Endothelial cell (in vitro differentiated cells): ENCODE measurements at regions not wholly inside any gene's neighbourhood (a gene's known extent, or its start where the extent isn't known, plus 50 kb on each side); places are given as distances from the start of the nearest gene placed in this dataset.

Source experiments
- DNase-seq: peaks from one replicate; pipeline ENCODE4 v3.0.0; 2021; ENCODE audit warnings: low spot score
- H3K27ac Mint-ChIP-seq: one replicate; pipeline ENCODE4 v1.8.0; 2021; ENCODE audit warnings: mixed read lengths, inconsistent platforms; ENCODE audit not compliant: unreplicated experiment
- H3K27me3 Mint-ChIP-seq: one replicate; pipeline ENCODE4 v1.8.0; 2021; ENCODE audit warnings: mild to moderate bottlenecking, moderate library complexity, mixed read lengths, inconsistent platforms; ENCODE audit not compliant: unreplicated experiment
- H3K36me3 Mint-ChIP-seq: one replicate; pipeline ENCODE4 v1.8.0; 2021; ENCODE audit warnings: mild to moderate bottlenecking, low read depth, mixed read lengths, inconsistent platforms; ENCODE audit not compliant: unreplicated experiment
- H3K4me1 Mint-ChIP-seq: one replicate; pipeline ENCODE4 v1.8.0; 2021; ENCODE audit warnings: mild to moderate bottlenecking, mixed read lengths, inconsistent platforms; ENCODE audit not compliant: unreplicated experiment
- H3K4me3 Mint-ChIP-seq: one replicate; pipeline ENCODE4 v1.8.0; 2021; ENCODE audit warnings: mild to moderate bottlenecking, mixed read lengths, inconsistent platforms; ENCODE audit not compliant: unreplicated experiment
- H3K9me3 Mint-ChIP-seq: one replicate; pipeline ENCODE4 v1.8.0; 2021; ENCODE audit warnings: mixed read lengths, inconsistent platforms; ENCODE audit not compliant: unreplicated experiment
- CTCF ChIP-seq: fragments of 200-600 bp; sonication (generic); IDR thresholded peaks from one replicate; pipeline ENCODE4 v1.5.0; 2021; ENCODE audit warnings: antibody characterized with exemption; ENCODE audit not compliant: unreplicated experiment

GRCh38 chr5:162529209-162529608, 461.6 kb downstream of the GABRG2 start:
- Mint-ChIP-seq H3K27me3 (peaks cover 3% of the 10 kb centered on the region), H3K27ac (no peak overlapping the region), H3K4me1 (no peaks in the 10 kb centered on the region), H3K36me3 (no peaks in the 10 kb centered on the region), H3K4me3 (no peak overlapping the region), H3K9me3 (no peaks in the 10 kb centered on the region)
- no peak for DNase-seq
- no peak for TF ChIP-seq CTCF

- no peaks in the 10 kb centered on the region for H3K4me1 Mint-ChIP-seq
- H3K27ac Mint-ChIP-seq: no peak overlapping the region
- no peak overlapping the region for H3K4me3 Mint-ChIP-seq
- no peak for TF ChIP-seq CTCF
- H3K36me3 Mint-ChIP-seq: no peaks in the 10 kb centered on the region
- no peaks in the 10 kb centered on the region for H3K9me3 Mint-ChIP-seq
- no peak for DNase-seq
- no peaks in the 10 kb centered on the region for H3K27me3 Mint-ChIP-seq
Observed at GRCh38 chr5:162529886-162530285, 462.3 kb downstream of the GABRG2 start.

GRCh38 chr5:162543437-162543836, 475.9 kb downstream of the GABRG2 start:
- no peak for TF ChIP-seq CTCF
- no peak overlapping the region for H3K27ac Mint-ChIP-seq
- H3K36me3 Mint-ChIP-seq: no peaks in the 10 kb centered on the region
- no peak for DNase-seq
- no peaks in the 10 kb centered on the region for H3K4me1 Mint-ChIP-seq
- H3K4me3 Mint-ChIP-seq: no peak overlapping the region
- no peaks in the 10 kb centered on the region for H3K27me3 Mint-ChIP-seq
- no peaks in the 10 kb centered on the region for H3K9me3 Mint-ChIP-seq

- H3K9me3 Mint-ChIP-seq: no peaks in the 10 kb centered on the region
- no peaks in the 10 kb centered on the region for H3K36me3 Mint-ChIP-seq
- no peaks in the 10 kb centered on the region for H3K4me1 Mint-ChIP-seq
- TF ChIP-seq CTCF: no peak
- no peaks in the 10 kb centered on the region for H3K27me3 Mint-ChIP-seq
- DNase-seq: no peak
- H3K4me3 Mint-ChIP-seq: no peak overlapping the region
- H3K27ac Mint-ChIP-seq: no peak overlapping the region
Observed at GRCh38 chr5:162544905-162545304, 477.3 kb downstream of the GABRG2 start.

GRCh38 chr5:162550236-162550635, 482.7 kb downstream of the GABRG2 start:
- DNase-seq: no peak
- no peaks in the 10 kb centered on the region for H3K4me1 Mint-ChIP-seq
- no peaks in the 10 kb centered on the region for H3K36me3 Mint-ChIP-seq
- no peaks in the 10 kb centered on the region for H3K27me3 Mint-ChIP-seq
- H3K4me3 Mint-ChIP-seq: no peak overlapping the region
- TF ChIP-seq CTCF: no peak
- H3K9me3 Mint-ChIP-seq: no peaks in the 10 kb centered on the region
- H3K27ac Mint-ChIP-seq: no peak overlapping the region
